Activated CD4-positive, alpha-beta T cell treated with anti-CD3 and anti-CD28 coated beads for 36 hours (primary cell): ENCODE measurements at regions not wholly inside any gene's neighbourhood (a gene's known extent, or its start where the extent isn't known, plus 50 kb on each side); places are given as distances from the start of the nearest gene placed in this dataset.

ENCODE experiments used
- ATAC-seq: fragments of 200-7000 bp; cut with Tn5 transposase; one replicate; pipeline ENCODE4 v1.10.0; 2021; ENCODE audit warnings: mild to moderate bottlenecking, moderate library complexity
- CTCF ChIA-PET: fragments of 350-600 bp; sonication (Branson Sonifier 250); formaldehyde crosslinking; loops from one replicate; lab custom pipeline; 2021; ENCODE audit warnings: antibody characterized with exemption; lab: Charles Lee
- POLR2A ChIA-PET: fragments of 350-600 bp; sonication (Branson Sonifier 250); formaldehyde crosslinking; loops from one replicate; lab custom pipeline; 2021; ENCODE audit warnings: antibody characterized with exemption, inconsistent platforms; lab: Charles Lee
- DNase-seq: peaks from one replicate; pipeline ENCODE4 v3.0.0-alpha.2; 2020
- H3K27ac Mint-ChIP-seq: one replicate; pipeline ENCODE4 v1.8.0; 2021; ENCODE audit warnings: mixed read lengths
- H3K27me3 Mint-ChIP-seq: one replicate; pipeline ENCODE4 v1.8.0; 2021; ENCODE audit warnings: mixed read lengths
- H3K36me3 Mint-ChIP-seq: one replicate; pipeline ENCODE4 v1.8.0; 2021; ENCODE audit warnings: low read depth, mixed read lengths
- H3K4me1 Mint-ChIP-seq: one replicate; pipeline ENCODE4 v1.8.0; 2021; ENCODE audit warnings: mixed read lengths
- H3K4me3 Mint-ChIP-seq: one replicate; pipeline ENCODE4 v1.8.0; 2021; ENCODE audit warnings: mild to moderate bottlenecking, moderate library complexity, mixed read lengths
- H3K9me3 Mint-ChIP-seq: one replicate; pipeline ENCODE4 v1.8.0; 2021; ENCODE audit warnings: low read depth, mixed read lengths
- intact Hi-C, 2 experiments: fragments of 100-400 bp; cut with DNase I in 1 of 2; cut with micrococcal nuclease in 1 of 2; formaldehyde crosslinking; loops; one replicate each; pipeline versions ENCODE4 v1.14.2 to v1.15.1; 2022 to 2024; cut with DNase I, micrococcal nuclease

DNA sequence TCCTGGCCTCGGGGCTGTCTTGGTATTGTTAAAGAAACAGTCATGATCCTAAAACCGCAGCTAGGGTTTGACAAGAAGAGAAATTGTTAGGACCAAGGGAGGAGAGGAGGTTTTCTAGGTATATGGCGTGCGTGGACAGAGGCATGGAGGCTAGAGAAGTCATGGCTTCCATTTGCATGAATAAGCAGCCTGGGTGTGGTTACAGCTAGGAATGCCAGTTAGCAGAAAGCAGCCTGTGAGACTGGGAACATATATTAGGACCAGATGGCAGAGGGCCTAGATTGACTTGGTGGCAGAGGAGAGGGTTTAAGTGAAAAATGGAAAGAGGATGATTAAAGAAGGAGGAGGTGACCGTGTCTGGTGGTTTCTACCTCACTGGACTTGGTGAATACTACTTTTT, 573.6 kb upstream of the ARRDC4 start:
- intact Hi-C loops = no loop called here
- Mint-ChIP-seq H3K36me3 (no peaks in the 10 kb centered on the region), H3K9me3 (peaks cover 7% of the 10 kb centered on the region), H3K27me3 (no peaks in the 10 kb centered on the region), H3K4me1 (no peaks in the 10 kb centered on the region), H3K27ac (no peak overlapping the region), H3K4me3 (no peak overlapping the region)
- POLR2A ChIA-PET = no interaction called here
- no peak for ATAC-seq
- CTCF ChIA-PET = no interaction called here
- DNase-seq = no peak

DNA sequence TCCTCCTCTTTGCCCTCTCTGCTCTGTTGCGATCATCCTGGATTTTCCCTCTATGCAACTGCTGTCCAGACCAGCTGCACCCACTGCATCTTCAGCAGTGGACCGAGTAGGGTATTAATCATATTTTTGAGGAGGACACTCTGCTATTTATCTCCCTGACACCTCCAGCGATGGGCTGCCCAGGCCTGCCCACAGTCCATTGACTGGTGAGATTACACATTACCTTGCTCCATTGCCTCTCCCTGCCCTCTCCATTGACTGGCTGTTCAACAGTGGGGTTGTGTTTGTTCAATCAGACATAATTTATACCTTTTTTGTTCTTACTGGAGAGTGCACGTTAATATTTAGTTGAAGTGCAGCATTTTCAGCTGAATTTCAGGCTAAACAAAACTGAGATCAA, 559.3 kb upstream of the ARRDC4 start:
- H3K4me1 Mint-ChIP-seq = no peaks in the 10 kb centered on the region
- peaks cover 4% of the 10 kb centered on the region for H3K9me3 Mint-ChIP-seq
- no peak overlapping the region for H3K4me3 Mint-ChIP-seq
- intact Hi-C loops = no loop called here
- DNase-seq (no peak), ATAC-seq (no peak)
- H3K27ac Mint-ChIP-seq = no peak overlapping the region
- no peaks in the 10 kb centered on the region for H3K36me3 Mint-ChIP-seq
- CTCF ChIA-PET = no interaction called here
- no peaks in the 10 kb centered on the region for H3K27me3 Mint-ChIP-seq
- POLR2A ChIA-PET = no interaction called here

DNA sequence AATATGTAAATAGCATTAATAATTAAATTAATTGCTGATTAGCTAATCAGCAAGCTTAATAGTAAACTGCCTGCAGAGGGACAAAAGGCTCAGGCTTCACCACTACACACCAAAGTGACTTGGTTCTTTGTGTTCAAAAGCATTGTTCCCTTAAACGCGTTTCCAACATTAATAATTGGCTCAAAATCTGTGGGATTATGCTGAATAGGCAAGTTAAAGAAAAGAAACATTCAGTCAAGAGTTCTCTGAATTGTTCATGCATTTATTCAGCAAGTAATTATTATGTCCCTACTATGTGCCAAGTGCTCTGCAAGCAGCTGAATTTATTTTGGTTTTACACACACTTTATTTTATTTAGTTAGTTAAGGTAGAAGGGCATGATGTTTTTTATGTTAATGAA, 558.5 kb upstream of the ARRDC4 start:
- no peaks in the 10 kb centered on the region for H3K4me1 Mint-ChIP-seq
- no peak overlapping the region for H3K27ac Mint-ChIP-seq

DNA sequence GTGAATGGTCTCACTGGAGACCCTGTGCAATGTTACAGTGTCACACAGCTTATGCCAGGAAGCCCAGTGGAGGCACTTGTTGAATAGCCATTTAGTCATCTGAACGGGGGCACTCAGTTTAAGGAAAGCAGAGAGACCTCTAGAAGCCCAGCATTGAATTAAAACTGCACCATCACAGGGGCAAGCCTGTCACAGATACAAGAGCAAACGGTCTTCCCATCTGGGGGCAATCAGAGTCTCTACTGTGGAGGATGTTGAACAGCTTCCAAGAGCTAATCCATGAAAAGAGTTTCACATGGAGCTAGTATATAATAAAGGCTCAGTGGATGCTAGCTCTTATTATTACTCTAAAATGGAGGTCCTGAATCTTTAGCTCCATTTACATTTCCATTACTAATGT, 553.7 kb upstream of the ARRDC4 start:
- Mint-ChIP-seq H3K4me1 (no peaks in the 10 kb centered on the region), H3K4me3 (no peak overlapping the region), H3K36me3 (no peaks in the 10 kb centered on the region), H3K27ac (no peak overlapping the region), H3K27me3 (no peaks in the 10 kb centered on the region), H3K9me3 (peaks cover 2% of the 10 kb centered on the region)
- POLR2A ChIA-PET = no interaction called here
- CTCF ChIA-PET = no interaction called here
- ATAC-seq = no peak
- intact Hi-C loops = no loop called here
- no peak for DNase-seq

More for the DNA sequence above, 558.5 kb upstream of the ARRDC4 start:
- CTCF ChIA-PET = no interaction called here
- Mint-ChIP-seq H3K27me3 (no peaks in the 10 kb centered on the region), H3K4me3 (no peak overlapping the region), H3K9me3 (peaks cover 4% of the 10 kb centered on the region), H3K36me3 (no peaks in the 10 kb centered on the region)
- ATAC-seq = no peak
- no peak for DNase-seq
- intact Hi-C loops = no loop called here
- POLR2A ChIA-PET = no interaction called here

DNA sequence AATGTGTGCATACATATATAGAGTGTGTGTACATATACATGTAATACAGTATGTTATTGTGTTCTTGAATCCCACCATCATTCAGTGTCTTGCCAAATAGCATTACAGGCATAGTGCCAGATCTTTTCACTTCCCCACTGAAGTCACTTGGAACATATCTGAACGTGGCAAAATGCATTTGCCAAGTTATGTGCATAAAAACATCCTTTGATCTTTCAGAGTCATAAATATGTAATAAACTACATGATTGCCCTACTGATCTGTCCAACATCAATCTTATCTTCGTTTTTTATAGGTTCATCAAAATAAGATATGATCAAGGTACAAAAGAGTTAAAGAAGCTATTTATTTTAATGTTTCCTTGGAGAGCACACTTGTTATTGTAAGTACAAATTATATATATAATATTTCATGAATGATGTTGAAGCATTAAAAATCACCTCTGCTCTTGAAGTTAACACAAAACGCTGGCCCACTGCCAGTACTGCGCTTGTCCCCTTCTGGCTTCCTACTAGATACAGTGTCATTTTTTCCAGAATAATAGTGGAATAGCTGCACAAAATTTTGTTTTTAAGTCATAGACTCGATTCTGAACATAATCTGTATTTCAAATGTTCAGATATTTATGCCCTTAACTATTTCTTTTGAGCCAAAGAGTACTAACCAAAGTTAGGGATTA, 549.5 kb upstream of the ARRDC4 start:
- ATAC-seq = no peak
- no peaks in the 10 kb centered on the region for H3K36me3 Mint-ChIP-seq
- no peaks in the 10 kb centered on the region for H3K4me1 Mint-ChIP-seq
- DNase-seq = no peak
- no peak overlapping the region for H3K4me3 Mint-ChIP-seq
- ChIA-PET POLR2A (no interaction called here), CTCF (no interaction called here)
- intact Hi-C loops = no loop called here
- peaks cover 3% of the 10 kb centered on the region for H3K9me3 Mint-ChIP-seq
- no peak overlapping the region for H3K27ac Mint-ChIP-seq
- no peaks in the 10 kb centered on the region for H3K27me3 Mint-ChIP-seq

DNA sequence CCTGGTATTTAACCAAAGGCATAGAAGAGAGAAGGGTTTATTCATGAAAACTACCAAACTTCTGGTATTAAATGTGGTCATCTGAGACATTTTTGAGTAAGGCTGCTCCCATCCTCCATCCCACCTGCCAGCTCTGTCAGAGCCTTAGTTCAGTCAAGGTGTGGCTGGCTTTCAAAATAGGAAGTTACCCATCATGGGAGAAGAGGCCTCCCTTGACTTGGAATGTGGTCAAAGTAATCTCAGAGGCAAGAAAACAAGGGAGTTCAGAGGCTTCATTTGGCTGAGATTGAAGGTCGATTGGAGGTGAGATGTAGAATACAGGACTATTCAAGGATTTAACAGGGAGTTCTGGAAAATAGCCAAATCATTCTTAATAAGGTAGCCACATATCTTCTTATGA, 540.4 kb upstream of the ARRDC4 start:
- intact Hi-C loops = no loop called here
- ATAC-seq = no peak
- Mint-ChIP-seq H3K36me3 (no peaks in the 10 kb centered on the region), H3K27ac (no peak overlapping the region), H3K4me3 (no peak overlapping the region), H3K9me3 (peaks cover 12% of the 10 kb centered on the region), H3K27me3 (no peaks in the 10 kb centered on the region), H3K4me1 (no peaks in the 10 kb centered on the region)
- DNase-seq = no peak
- ChIA-PET POLR2A (no interaction called here), CTCF (no interaction called here)

DNA sequence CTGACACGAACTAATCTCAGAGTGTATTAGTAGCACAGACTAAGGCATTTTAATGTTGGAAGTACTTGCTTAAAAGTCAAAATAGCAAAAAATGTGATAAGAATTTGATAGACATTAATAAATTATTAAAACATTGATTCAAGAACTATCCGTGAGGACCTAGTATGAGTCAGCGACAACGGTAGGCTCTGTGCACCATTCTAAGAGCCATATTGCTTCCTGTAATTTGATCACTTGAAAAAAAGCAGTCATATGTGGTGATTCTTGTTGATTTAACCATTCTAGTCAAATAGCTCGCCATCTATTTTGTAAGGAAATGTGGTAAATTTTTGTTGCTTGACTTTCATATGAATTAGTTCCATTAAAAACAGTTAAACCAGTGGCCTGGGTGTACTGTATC, 534.9 kb upstream of the ARRDC4 start:
- ChIA-PET CTCF (no interaction called here), POLR2A (no interaction called here)
- H3K4me3 Mint-ChIP-seq = no peak overlapping the region
- no peaks in the 10 kb centered on the region for H3K9me3 Mint-ChIP-seq
- H3K27ac Mint-ChIP-seq = no peak overlapping the region
- H3K36me3 Mint-ChIP-seq = no peaks in the 10 kb centered on the region
- H3K4me1 Mint-ChIP-seq = no peaks in the 10 kb centered on the region
- no peak for DNase-seq
- intact Hi-C loops = no loop called here
- ATAC-seq = no peak
- no peaks in the 10 kb centered on the region for H3K27me3 Mint-ChIP-seq

DNA sequence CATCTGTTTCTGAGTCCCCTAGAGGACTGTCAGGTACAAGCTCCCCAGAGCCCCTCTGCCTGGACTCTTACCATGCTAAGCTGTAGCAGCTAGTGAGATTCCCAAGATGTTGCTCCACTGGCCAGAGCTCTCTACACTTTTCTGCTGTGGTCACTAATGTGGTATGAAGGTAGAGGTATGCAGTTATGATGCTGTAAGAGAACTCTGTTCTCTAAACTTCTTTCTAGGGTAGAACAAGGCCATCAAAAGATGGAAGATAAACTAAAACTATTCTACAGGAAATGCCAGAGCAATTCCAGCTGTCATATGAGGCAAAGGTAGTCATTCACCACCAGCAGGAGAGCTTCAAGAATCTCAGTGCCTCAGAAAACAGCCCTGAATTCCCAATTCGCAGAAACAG, 517.4 kb upstream of the ARRDC4 start:
- Mint-ChIP-seq H3K27ac (no peak overlapping the region), H3K4me1 (no peaks in the 10 kb centered on the region), H3K9me3 (peaks cover 8% of the 10 kb centered on the region), H3K36me3 (no peaks in the 10 kb centered on the region), H3K27me3 (no peaks in the 10 kb centered on the region), H3K4me3 (no peak overlapping the region)
- CTCF ChIA-PET = interaction anchor here (0.6 kb wide), 1 partner anchor 73 kb away, joined by 3 read pairs; no protein-coding TSS in a partner anchor
- POLR2A ChIA-PET = no interaction called here
- intact Hi-C loops = no loop called here
- no peak for DNase-seq
- ATAC-seq = no peak

DNA sequence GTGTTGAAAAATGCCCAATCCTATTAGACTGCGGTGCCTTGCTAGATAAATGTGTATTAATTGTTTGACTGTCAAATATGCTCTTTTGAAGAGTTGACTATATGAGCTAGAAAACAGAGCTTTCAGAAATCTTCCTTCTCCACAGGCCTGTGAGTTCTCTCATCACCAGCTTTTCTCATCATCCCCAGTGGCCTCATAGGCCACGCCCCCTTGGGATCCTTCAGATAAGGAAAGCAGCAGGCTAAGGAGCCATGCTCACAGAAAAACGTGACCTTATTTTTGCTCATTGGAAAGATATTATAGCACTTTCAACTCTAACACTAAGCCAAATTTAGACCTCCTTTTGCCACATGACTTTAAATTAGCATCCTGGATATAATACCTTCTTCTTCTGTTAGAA, 514.4 kb upstream of the ARRDC4 start:
- peaks cover 6% of the 10 kb centered on the region for H3K9me3 Mint-ChIP-seq
- POLR2A ChIA-PET = interaction anchor here (0.6 kb wide), 2 partner anchors 81 to 194 kb away, joined by 3 read pairs; no protein-coding TSS in a partner anchor
- CTCF ChIA-PET = no interaction called here
- H3K27ac Mint-ChIP-seq = no peak overlapping the region
- H3K4me3 Mint-ChIP-seq = no peak overlapping the region
- intact Hi-C loops = no loop called here
- H3K27me3 Mint-ChIP-seq = no peaks in the 10 kb centered on the region
- no peaks in the 10 kb centered on the region for H3K4me1 Mint-ChIP-seq
- ATAC-seq = no peak
- no peaks in the 10 kb centered on the region for H3K36me3 Mint-ChIP-seq
- no peak for DNase-seq

DNA sequence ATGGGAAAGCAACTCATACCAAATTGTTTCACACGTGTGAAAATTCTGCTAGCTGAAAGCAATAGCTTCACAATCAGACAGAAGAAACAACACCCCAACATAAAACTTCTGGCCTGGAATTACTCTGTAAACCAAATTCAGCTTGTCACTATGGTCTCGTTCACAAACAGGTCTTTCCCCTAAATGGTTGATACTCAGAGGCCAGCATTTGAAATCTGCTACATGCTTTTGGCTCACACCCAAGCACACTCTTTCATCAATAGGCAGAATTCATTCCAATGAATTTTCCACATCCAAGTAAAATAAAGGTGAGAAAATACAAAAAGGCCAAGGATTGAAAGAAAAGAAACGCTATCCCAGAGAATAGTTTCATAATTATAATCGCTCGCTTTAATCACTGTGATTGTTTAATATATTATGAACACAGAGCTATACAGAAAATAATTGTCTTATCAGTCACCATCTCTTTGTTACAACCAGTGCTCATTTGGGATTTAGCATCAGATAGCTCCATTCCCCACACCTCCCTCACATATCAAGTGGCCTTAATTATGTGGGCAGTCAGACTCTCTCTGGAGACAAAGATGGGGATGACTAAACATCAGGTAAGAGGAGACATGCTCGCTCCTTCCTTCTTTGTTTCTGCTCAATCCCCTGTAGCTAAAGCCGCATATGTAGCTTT, 503.8 kb upstream of the ARRDC4 start:
- no peaks in the 10 kb centered on the region for H3K4me1 Mint-ChIP-seq
- CTCF ChIA-PET = interaction anchor here (0.6 kb wide), 1 partner anchor 296 kb away, joined by 3 read pairs; no protein-coding TSS in a partner anchor
- ATAC-seq (no peak), DNase-seq (no peak)
- H3K27me3 Mint-ChIP-seq = no peaks in the 10 kb centered on the region
- H3K9me3 Mint-ChIP-seq = peaks cover 1% of the 10 kb centered on the region
- POLR2A ChIA-PET = no interaction called here
- H3K36me3 Mint-ChIP-seq = no peaks in the 10 kb centered on the region
- H3K4me3 Mint-ChIP-seq = no peak overlapping the region
- intact Hi-C loops = no loop called here
- no peak overlapping the region for H3K27ac Mint-ChIP-seq

DNA sequence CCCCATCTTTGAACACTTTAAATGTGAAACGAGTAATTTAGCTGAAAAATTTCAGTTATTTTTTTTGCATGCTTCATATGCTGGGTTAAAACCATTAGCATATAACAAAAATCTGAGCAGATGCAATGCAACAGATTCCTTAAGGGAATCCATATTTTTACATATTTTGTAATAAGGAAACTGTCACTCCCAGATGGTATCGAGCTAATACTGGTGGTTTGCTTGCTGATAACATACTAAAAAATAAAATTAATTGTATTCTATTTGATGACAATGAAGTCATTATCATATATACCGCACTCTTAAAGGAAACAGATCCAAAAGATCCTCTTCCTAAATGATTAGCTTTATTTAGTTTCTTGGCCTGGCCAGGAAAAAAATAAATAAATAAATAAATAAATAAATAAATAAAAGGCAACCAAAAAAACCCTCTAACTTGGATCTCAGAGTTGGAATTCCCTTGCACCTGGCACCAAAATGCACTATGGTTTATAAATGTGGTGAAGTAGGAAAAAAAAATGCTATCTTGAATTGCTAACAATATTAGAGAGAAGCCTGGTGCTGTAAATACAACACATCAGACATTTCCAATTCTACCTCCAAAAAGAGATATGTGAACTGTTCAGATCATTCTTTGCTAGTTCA, 503.2 kb upstream of the ARRDC4 start:
- no peaks in the 10 kb centered on the region for H3K4me1 Mint-ChIP-seq
- H3K27me3 Mint-ChIP-seq = no peaks in the 10 kb centered on the region
- ATAC-seq (no peak), DNase-seq (no peak)
- H3K27ac Mint-ChIP-seq = no peak overlapping the region
- ChIA-PET POLR2A (no interaction called here), CTCF (no interaction called here)
- peaks cover 1% of the 10 kb centered on the region for H3K9me3 Mint-ChIP-seq
- intact Hi-C loops = no loop called here
- no peaks in the 10 kb centered on the region for H3K36me3 Mint-ChIP-seq
- no peak overlapping the region for H3K4me3 Mint-ChIP-seq

DNA sequence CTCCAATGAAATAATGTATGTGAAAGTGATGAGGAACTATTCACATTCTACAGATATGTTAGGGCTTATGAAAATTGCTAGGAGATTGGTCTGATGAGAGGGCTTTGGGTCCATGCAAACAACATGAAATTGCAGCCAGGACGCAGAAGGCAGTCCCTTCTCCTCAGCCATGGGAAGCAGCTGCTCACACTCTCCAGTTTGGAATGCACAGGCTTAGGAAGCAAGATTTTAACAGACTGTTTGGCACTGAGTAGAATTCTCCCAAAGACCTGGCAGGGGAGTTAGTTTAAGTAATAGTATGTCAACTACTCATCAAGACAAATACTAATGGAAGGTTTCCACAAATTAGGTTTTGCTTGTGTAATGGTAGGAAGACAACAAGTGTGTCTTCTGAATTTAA, 500.7 kb upstream of the ARRDC4 start:
- intact Hi-C loops = no loop called here
- ChIA-PET POLR2A (no interaction called here), CTCF (no interaction called here)
- Mint-ChIP-seq H3K4me3 (no peak overlapping the region), H3K9me3 (peaks cover 1% of the 10 kb centered on the region), H3K27me3 (no peaks in the 10 kb centered on the region), H3K4me1 (no peaks in the 10 kb centered on the region), H3K36me3 (no peaks in the 10 kb centered on the region), H3K27ac (no peak overlapping the region)
- ATAC-seq = no peak
- no peak for DNase-seq
